ENCODE measurements at regions not wholly inside any gene's neighbourhood (a gene's known extent, or its start where the extent isn't known, plus 50 kb on each side); places are given as distances from the start of the nearest gene placed in this dataset.

- no peak for DNase-seq
- Mint-ChIP-seq H3K9me3 (no peaks in the 10 kb centered on the region), H3K4me1 (no peaks in the 10 kb centered on the region), H3K27me3 (peaks cover 6% of the 10 kb centered on the region), H3K4me3 (no peak overlapping the region), H3K36me3 (ENCODE audit: low read depth) (no peaks in the 10 kb centered on the region), H3K27ac (no peak overlapping the region)
- no peak for ATAC-seq
Observed at GRCh38 chr2:41912776-41913175, 135.0 kb upstream of the PKDCC start.

- Mint-ChIP-seq H3K4me1 (no peaks in the 10 kb centered on the region), H3K9me3 (no peaks in the 10 kb centered on the region), H3K36me3 (ENCODE audit: low read depth) (no peaks in the 10 kb centered on the region), H3K27ac (no peak overlapping the region), H3K4me3 (no peak overlapping the region), H3K27me3 (peaks cover 6% of the 10 kb centered on the region)
- no peak for DNase-seq
- no peak for ATAC-seq
Observed at GRCh38 chr2:41913311-41913710, 134.5 kb upstream of the PKDCC start.

- DNase-seq (no peak), ATAC-seq (no peak)
- no peak overlapping the region for H3K4me3 Mint-ChIP-seq
- H3K27ac Mint-ChIP-seq: no peak overlapping the region
- peaks cover 6% of the 10 kb centered on the region for H3K27me3 Mint-ChIP-seq
- H3K36me3 Mint-ChIP-seq (ENCODE audit: low read depth): no peaks in the 10 kb centered on the region
- H3K9me3 Mint-ChIP-seq: no peaks in the 10 kb centered on the region
- no peaks in the 10 kb centered on the region for H3K4me1 Mint-ChIP-seq
Observed at GRCh38 chr2:41913921-41914609, 133.8 kb upstream of the PKDCC start.

GRCh38 chr2:41914936-41915335 lies 132.9 kb upstream of the PKDCC start:
- Mint-ChIP-seq H3K27me3 (no peaks in the 10 kb centered on the region), H3K9me3 (no peaks in the 10 kb centered on the region), H3K36me3 (ENCODE audit: low read depth) (no peaks in the 10 kb centered on the region), H3K27ac (no peak overlapping the region), H3K4me3 (no peak overlapping the region), H3K4me1 (no peaks in the 10 kb centered on the region)
- ATAC-seq: no peak
- no peak for DNase-seq

- Mint-ChIP-seq H3K27ac (no peak overlapping the region), H3K9me3 (no peaks in the 10 kb centered on the region), H3K4me1 (no peaks in the 10 kb centered on the region), H3K36me3 (ENCODE audit: low read depth) (no peaks in the 10 kb centered on the region), H3K4me3 (no peak overlapping the region), H3K27me3 (no peaks in the 10 kb centered on the region)
- ATAC-seq (no peak), DNase-seq (no peak)
Observed at GRCh38 chr2:41916177-41916576, 131.6 kb upstream of the PKDCC start.

GRCh38 chr2:41917587-41917986 lies 130.2 kb upstream of the PKDCC start:
- Mint-ChIP-seq H3K9me3 (no peaks in the 10 kb centered on the region), H3K27me3 (no peaks in the 10 kb centered on the region), H3K4me3 (no peak overlapping the region), H3K27ac (no peak overlapping the region), H3K4me1 (no peaks in the 10 kb centered on the region), H3K36me3 (ENCODE audit: low read depth) (no peaks in the 10 kb centered on the region)
- no peak for DNase-seq
- ATAC-seq: no peak

GRCh38 chr2:41919135-41919534 lies 128.7 kb upstream of the PKDCC start:
- H3K27ac Mint-ChIP-seq: no peak overlapping the region
- ATAC-seq: no peak

GRCh38 chr2:41920181-41920580 lies 127.6 kb upstream of the PKDCC start:
- Mint-ChIP-seq H3K27ac (no peak overlapping the region), H3K9me3 (no peaks in the 10 kb centered on the region), H3K4me3 (no peak overlapping the region), H3K27me3 (no peaks in the 10 kb centered on the region), H3K4me1 (no peaks in the 10 kb centered on the region), H3K36me3 (ENCODE audit: low read depth) (no peaks in the 10 kb centered on the region)
- ATAC-seq: no peak
- DNase-seq: no peak

More at GRCh38 chr2:41919135-41919534, 128.7 kb upstream of the PKDCC start:
- Mint-ChIP-seq H3K4me3 (no peak overlapping the region), H3K9me3 (no peaks in the 10 kb centered on the region), H3K4me1 (no peaks in the 10 kb centered on the region), H3K27me3 (no peaks in the 10 kb centered on the region), H3K36me3 (ENCODE audit: low read depth) (no peaks in the 10 kb centered on the region)
- no peak for DNase-seq

- H3K36me3 Mint-ChIP-seq (ENCODE audit: low read depth): no peaks in the 10 kb centered on the region
- H3K27me3 Mint-ChIP-seq: no peaks in the 10 kb centered on the region
- H3K27ac Mint-ChIP-seq: no peak overlapping the region
- H3K4me1 Mint-ChIP-seq: no peaks in the 10 kb centered on the region
- H3K4me3 Mint-ChIP-seq: no peak overlapping the region
- DNase-seq (no peak), ATAC-seq (no peak)
- no peaks in the 10 kb centered on the region for H3K9me3 Mint-ChIP-seq
Observed at GRCh38 chr2:41920812-41921211, 127.0 kb upstream of the PKDCC start.

- H3K27ac Mint-ChIP-seq: no peak overlapping the region
- no peak overlapping the region for H3K4me3 Mint-ChIP-seq
- H3K27me3 Mint-ChIP-seq: no peaks in the 10 kb centered on the region
- no peak for DNase-seq
- ATAC-seq: no peak
- no peaks in the 10 kb centered on the region for H3K4me1 Mint-ChIP-seq
- no peaks in the 10 kb centered on the region for H3K36me3 Mint-ChIP-seq (ENCODE audit: low read depth)
- no peaks in the 10 kb centered on the region for H3K9me3 Mint-ChIP-seq
Observed at GRCh38 chr2:41922177-41922576, 125.6 kb upstream of the PKDCC start.

GRCh38 chr2:41923156-41923786 lies 124.5 kb upstream of the PKDCC start:
- no peak overlapping the region for H3K27ac Mint-ChIP-seq
- ATAC-seq (no peak), DNase-seq (no peak)
- no peaks in the 10 kb centered on the region for H3K36me3 Mint-ChIP-seq (ENCODE audit: low read depth)
- no peaks in the 10 kb centered on the region for H3K4me1 Mint-ChIP-seq
- no peak overlapping the region for H3K4me3 Mint-ChIP-seq
- H3K27me3 Mint-ChIP-seq: no peaks in the 10 kb centered on the region
- H3K9me3 Mint-ChIP-seq: no peaks in the 10 kb centered on the region

- Mint-ChIP-seq H3K4me3 (no peak overlapping the region), H3K27ac (no peak overlapping the region), H3K36me3 (ENCODE audit: low read depth) (no peaks in the 10 kb centered on the region), H3K4me1 (no peaks in the 10 kb centered on the region), H3K27me3 (no peaks in the 10 kb centered on the region), H3K9me3 (no peaks in the 10 kb centered on the region)
- ATAC-seq (no peak), DNase-seq (no peak)
Observed at GRCh38 chr2:41924024-41924423, 123.8 kb upstream of the PKDCC start.

- Mint-ChIP-seq H3K27ac (no peak overlapping the region), H3K9me3 (no peaks in the 10 kb centered on the region), H3K4me3 (no peak overlapping the region), H3K36me3 (ENCODE audit: low read depth) (no peaks in the 10 kb centered on the region), H3K4me1 (no peaks in the 10 kb centered on the region), H3K27me3 (no peaks in the 10 kb centered on the region)
- DNase-seq (no peak), ATAC-seq (no peak)
Observed at GRCh38 chr2:41924709-41925408, 123.0 kb upstream of the PKDCC start.

GRCh38 chr2:41925712-41926111 lies 122.1 kb upstream of the PKDCC start:
- H3K27ac Mint-ChIP-seq: no peak overlapping the region
- H3K4me3 Mint-ChIP-seq: no peak overlapping the region
- DNase-seq: no peak
- no peak for ATAC-seq
- no peaks in the 10 kb centered on the region for H3K4me1 Mint-ChIP-seq
- no peaks in the 10 kb centered on the region for H3K9me3 Mint-ChIP-seq
- H3K36me3 Mint-ChIP-seq (ENCODE audit: low read depth): no peaks in the 10 kb centered on the region
- no peaks in the 10 kb centered on the region for H3K27me3 Mint-ChIP-seq
